HepG2 (cell line): ENCODE measurements at regions not wholly inside any gene's neighbourhood (a gene's known extent, or its start where the extent isn't known, plus 50 kb on each side); places are given as distances from the start of the nearest gene placed in this dataset.

Source experiments
- CHD4 ChIP-seq: fragments of 200-600 bp; sonication (generic); IDR thresholded peaks from 2 replicates; pipeline ENCODE4 v1.7.0; 2017; ENCODE audit warnings: mild to moderate bottlenecking, low read length, borderline replicate concordance
- ELF3 ChIP-seq: IDR thresholded peaks from 2 replicates; pipeline ENCODE4 v1.6.1; 2016; ENCODE audit warnings: missing genetic modification reagents, missing compliant biosample characterization
- ELF4 ChIP-seq: sonication (generic); formaldehyde crosslinking; IDR thresholded peaks from 2 replicates; pipeline ENCODE4 v1.5.0; 2020; ENCODE audit warnings: missing genetic modification reagents, mild to moderate bottlenecking, moderate library complexity, borderline replicate concordance
- NONO ChIP-seq, 2 experiments: fragments of 450-650 bp in 1 of 2; sonication (generic) in 1 of 2; formaldehyde crosslinking in 1 of 2; IDR thresholded peaks in 1 of 2; conservative IDR thresholded peaks in 1 of 2; 2 replicates each; pipeline versions ENCODE4 v1.6.1 to v1.8.0; 2017 to 2022; ENCODE audit warnings: mild to moderate bottlenecking in 1 of 2, missing genetic modification reagents in 1 of 2, moderate library complexity in 1 of 2
- POGZ ChIP-seq: sonication (generic); formaldehyde crosslinking; IDR thresholded peaks from 2 replicates; pipeline ENCODE4 v1.4.0; 2020; ENCODE audit warnings: mild to moderate bottlenecking, missing genetic modification reagents
- PRDM15 ChIP-seq: sonication (generic); formaldehyde crosslinking; IDR thresholded peaks from 2 replicates; pipeline ENCODE4 v1.4.0; 2020; ENCODE audit warnings: missing genetic modification reagents
- REPIN1 ChIP-seq: sonication (generic); formaldehyde crosslinking; IDR thresholded peaks from 2 replicates; pipeline ENCODE4 v1.8.0; 2022; ENCODE audit warnings: missing genetic modification reagents, low read depth, mild to moderate bottlenecking, borderline replicate concordance
- SIX1 ChIP-seq: sonication (generic); formaldehyde crosslinking; IDR thresholded peaks from 2 replicates; pipeline ENCODE4 v1.4.0; 2020; ENCODE audit warnings: missing genetic modification reagents, borderline replicate concordance
- ZBTB33 ChIP-seq: sonication (generic); formaldehyde crosslinking; IDR thresholded peaks from 2 replicates; pipeline ENCODE4 v1.4.0; 2020; ENCODE audit warnings: missing genetic modification reagents
- ZNF142 ChIP-seq: sonication (generic); formaldehyde crosslinking; IDR thresholded peaks from 2 replicates; pipeline ENCODE4 v1.4.0; 2020; ENCODE audit warnings: missing genetic modification reagents
- ZNF205 ChIP-seq: IDR thresholded peaks from 2 replicates; pipeline ENCODE4 v1.6.1; 2018; ENCODE audit warnings: missing biosample characterization, missing genetic modification reagents
- ZNF362 ChIP-seq: sonication (generic); formaldehyde crosslinking; IDR thresholded peaks from 2 replicates; pipeline ENCODE4 v1.4.0; 2020; ENCODE audit warnings: missing genetic modification reagents, mild to moderate bottlenecking, borderline replicate concordance
- ZNF788 ChIP-seq: sonication (generic); formaldehyde crosslinking; IDR thresholded peaks from 2 replicates; pipeline ENCODE4 v1.5.0; 2020; ENCODE audit warnings: mild to moderate bottlenecking, missing genetic modification reagents, borderline replicate concordance
- ZNF790 ChIP-seq: sonication (generic); formaldehyde crosslinking; IDR thresholded peaks from 2 replicates; pipeline ENCODE4 v1.8.0; 2022; ENCODE audit warnings: missing genetic modification reagents, mild to moderate bottlenecking, borderline replicate concordance

- TF ChIP-seq ELF3 (CRISPR knock-in tag) (peak; percentile 83), REPIN1 (no peak), ZNF788 (CRISPR knock-in tag) (0 out of 2 replicates have a peak, but pooled peaks have one; percentile 50), SIX1 (CRISPR knock-in tag) (peak; percentile 64; the same call in 1 of the 2 replicates), ZBTB33 (peak; percentile 63; the same call in 1 of the 2 replicates), ZNF205 (peak; percentile 75; the same call in 1 of the 2 replicates), NONO (IDR thresholded peaks at IDR 0.05) (no peak), NONO (CRISPR knock-in tag; conservative IDR thresholded peaks at IDR 0.05) (0 out of 2 replicates have a peak, but pooled peaks have one; percentile 43), ZNF362 (CRISPR knock-in tag) (0 out of 2 replicates have a peak, but pooled peaks have one; percentile 22), PRDM15 (CRISPR knock-in tag) (no peak), POGZ (CRISPR knock-in tag) (peak; percentile 73), ELF4 (CRISPR knock-in tag) (peak; percentile 51; the same call in 1 of the 2 replicates), ZNF142 (CRISPR knock-in tag) (0 out of 2 replicates have a peak, but pooled peaks have one; percentile 48), ZNF790 (CRISPR knock-in tag) (peak; percentile 56; the same call in 1 of the 2 replicates), CHD4 (peak; percentile 33; the same call in 1 of the 2 replicates)
These were observed 159.8 kb downstream of the ZFP64 start (continued) for GRCh38 chr20:52031563-52032303.
